HepG2 (cell line): ENCODE measurements at regions not wholly inside any gene's neighbourhood (a gene's known extent, or its start where the extent isn't known, plus 50 kb on each side); places are given as distances from the start of the nearest gene placed in this dataset.

ENCODE experiments used
- ADNP ChIP-seq: sonication (generic); formaldehyde crosslinking; IDR thresholded peaks from 2 replicates; pipeline ENCODE4 v1.4.0; 2020; ENCODE audit warnings: missing genetic modification reagents
- ESRRA ChIP-seq: sonication (generic); formaldehyde crosslinking; IDR thresholded peaks from 2 replicates; pipeline ENCODE4 v1.5.1; 2020; ENCODE audit warnings: mild to moderate bottlenecking, low read depth, missing genetic modification reagents
- FOXA3 ChIP-seq: IDR thresholded peaks from 2 replicates; pipeline ENCODE4 v1.6.1; 2016; ENCODE audit warnings: missing genetic modification reagents, missing compliant biosample characterization
- FOXJ3 ChIP-seq: sonication (generic); formaldehyde crosslinking; IDR thresholded peaks from 2 replicates; pipeline ENCODE4 v1.4.0; 2020; ENCODE audit warnings: missing genetic modification reagents, mild to moderate bottlenecking, borderline replicate concordance
- FOXM1 ChIP-seq: sonication (generic); formaldehyde crosslinking; IDR thresholded peaks from 2 replicates; pipeline ENCODE4 v1.5.0; 2020; ENCODE audit warnings: missing genetic modification reagents
- HMG20B ChIP-seq: conservative IDR thresholded peaks from 2 replicates; pipeline ENCODE4 v1.6.1; 2016; ENCODE audit warnings: missing genetic modification reagents, missing compliant biosample characterization
- ISX ChIP-seq: sonication (generic); formaldehyde crosslinking; conservative IDR thresholded peaks from 2 replicates; pipeline ENCODE4 v1.5.0; 2020; ENCODE audit warnings: missing genetic modification reagents
- KAT7 ChIP-seq: IDR thresholded peaks from 2 replicates; pipeline ENCODE4 v1.6.1; 2018; ENCODE audit warnings: borderline replicate concordance, missing compliant biosample characterization
- KDM1A ChIP-seq: IDR thresholded peaks from 2 replicates; pipeline ENCODE4 v1.6.1; 2016; ENCODE audit warnings: missing compliant biosample characterization
- KDM4B ChIP-seq: sonication (generic); formaldehyde crosslinking; IDR thresholded peaks from 2 replicates; pipeline ENCODE4 v1.4.0; 2020; ENCODE audit warnings: missing genetic modification reagents
- KLF16 ChIP-seq, 2 experiments: sonication (generic) in 1 of 2; formaldehyde crosslinking in 1 of 2; IDR thresholded peaks; 2 replicates each; pipeline versions ENCODE4 v1.6.1 to v1.8.0; 2016 to 2023; ENCODE audit warnings: missing genetic modification reagents in 2 of 2, missing compliant biosample characterization in 1 of 2
- NCOA5 ChIP-seq: sonication (generic); formaldehyde crosslinking; IDR thresholded peaks from 2 replicates; pipeline ENCODE4 v1.4.0; 2020; ENCODE audit warnings: missing genetic modification reagents
- PITX1 ChIP-seq: sonication (generic); formaldehyde crosslinking; IDR thresholded peaks from 2 replicates; pipeline ENCODE4 v1.5.1; 2020; ENCODE audit warnings: mild to moderate bottlenecking, missing genetic modification reagents
- POLR2AphosphoS2 ChIP-seq: IDR thresholded peaks from 2 replicates; pipeline ENCODE4 v1.6.1; 2011; ENCODE audit warnings: low read depth, low read length, improper control_type of control experiment
- RCOR2 ChIP-seq: IDR thresholded peaks from 2 replicates; pipeline ENCODE4 v1.6.1; 2016; ENCODE audit warnings: missing biosample characterization, missing genetic modification reagents
- RNF2 ChIP-seq: fragments of 450-650 bp; conservative IDR thresholded peaks from 2 replicates; pipeline ENCODE4 v1.6.1; 2016; ENCODE audit warnings: low read depth
- SRF ChIP-seq: IDR thresholded peaks from 2 replicates; pipeline ENCODE4 v1.6.1; 2011; ENCODE audit warnings: mild to moderate bottlenecking, low read depth, low read length, moderate library complexity
- ZBTB37 ChIP-seq: sonication (generic); formaldehyde crosslinking; IDR thresholded peaks from 2 replicates; pipeline ENCODE4 v1.4.0; 2020; ENCODE audit warnings: mild to moderate bottlenecking, missing genetic modification reagents
- ZFX ChIP-seq: sonication (generic); formaldehyde crosslinking; IDR thresholded peaks from 2 replicates; pipeline ENCODE4 v1.4.0; 2020; ENCODE audit warnings: mild to moderate bottlenecking, low read depth, missing genetic modification reagents, moderate library complexity
- ZMAT3 ChIP-seq: sonication (generic); formaldehyde crosslinking; conservative IDR thresholded peaks from 2 replicates; pipeline ENCODE4 v1.7.0; 2021; ENCODE audit warnings: missing genetic modification reagents
- ZNF430 ChIP-seq: sonication (generic); formaldehyde crosslinking; IDR thresholded peaks from 2 replicates; pipeline ENCODE4 v1.9.0; 2021; ENCODE audit warnings: mild to moderate bottlenecking, missing genetic modification reagents
- ZNF460 ChIP-seq: sonication (generic); formaldehyde crosslinking; IDR thresholded peaks from 2 replicates; pipeline ENCODE4 v1.5.1; 2020; ENCODE audit warnings: missing genetic modification reagents, mild to moderate bottlenecking, borderline replicate concordance
- ZNF678 ChIP-seq: sonication (generic); formaldehyde crosslinking; IDR thresholded peaks from 2 replicates; pipeline ENCODE4 v1.4.0; 2020; ENCODE audit warnings: mild to moderate bottlenecking, missing genetic modification reagents
- TF ChIP-seq, protein P1 (sequence below): sonication (generic); formaldehyde crosslinking; IDR thresholded peaks from 2 replicates; pipeline ENCODE4 v1.9.0; 2021; ENCODE audit warnings: mild to moderate bottlenecking, missing genetic modification reagents

DNA sequence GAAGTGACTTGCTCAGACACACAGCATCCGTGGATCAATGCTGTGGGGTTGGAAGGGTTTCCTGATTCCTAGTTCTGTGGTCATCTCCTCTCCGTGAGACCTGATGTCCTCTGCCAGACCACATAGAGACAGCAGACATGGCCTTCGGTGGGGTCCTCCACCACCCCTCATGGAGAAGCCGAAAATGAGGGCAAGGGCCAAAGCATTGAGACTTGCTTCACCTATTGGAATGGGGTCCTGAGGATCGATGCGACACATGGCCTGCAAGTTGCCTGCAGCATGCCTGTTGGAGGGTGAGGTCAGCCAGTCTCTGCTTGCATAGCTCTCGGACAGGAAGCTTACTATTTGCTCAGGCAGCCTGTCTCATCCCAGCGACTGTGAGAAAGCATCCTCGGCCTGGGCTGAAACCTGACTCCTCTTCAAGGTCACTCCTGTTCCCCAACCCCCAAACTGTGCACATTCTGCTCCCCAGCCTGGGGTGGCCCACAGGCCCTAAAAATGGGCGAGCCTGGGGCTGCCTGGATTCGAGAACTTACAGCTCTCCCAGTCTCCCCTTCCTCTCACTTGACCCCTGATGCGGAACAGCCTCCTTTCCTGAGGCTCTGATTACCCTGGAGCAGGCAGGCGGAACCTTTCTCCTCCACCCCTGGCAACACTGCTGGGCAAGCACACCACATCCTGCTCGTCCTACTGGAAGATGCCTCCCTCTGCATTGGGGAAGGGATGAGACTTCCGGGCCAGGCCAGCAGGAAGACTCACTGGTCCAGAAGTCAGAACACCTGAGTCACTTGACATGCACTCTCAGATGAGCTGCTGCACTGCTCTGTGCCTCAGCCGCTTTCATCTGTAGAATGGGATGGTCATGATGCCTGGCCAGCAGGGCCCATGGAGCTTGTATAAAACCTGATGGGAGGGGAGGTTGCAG lies 186.9 kb downstream of the RGS3 start (continued):
- TF ChIP-seq PITX1 (peak; percentile 81), KDM1A (CRISPR knock-in tag) (peak; percentile 6; the same call in 1 of the 2 replicates), SRF (peak; percentile 19; the same call in 1 of the 2 replicates), RCOR2 (CRISPR knock-in tag) (peak; percentile 67), KLF16 (CRISPR knock-in tag; IDR thresholded peaks at IDR 0.05) (peak in 1 of 2 experiments; percentile 71; a peak in 1 of 4 replicates), ZNF430 (CRISPR knock-in tag) (peak; percentile 47; the same call in 1 of the 2 replicates), ZNF678 (CRISPR knock-in tag) (no peak), FOXA3 (CRISPR knock-in tag) (peak; percentile 68), POLR2AphosphoS2 (no peak), FOXJ3 (CRISPR knock-in tag) (peak; percentile 69; the same call in 1 of the 2 replicates), ESRRA (CRISPR knock-in tag) (peak; percentile 82), ZFX (CRISPR knock-in tag) (peak; percentile 83), FOXM1 (CRISPR knock-in tag) (0 out of 2 replicates have a peak, but pooled peaks have one; percentile 28), ZBTB37 (CRISPR knock-in tag) (no peak), ZNF460 (CRISPR knock-in tag) (peak; percentile 29; the same call in 1 of the 2 replicates), ADNP (CRISPR knock-in tag) (peak; percentile 58; the same call in 1 of the 2 replicates), RNF2 (0 out of 2 replicates have a peak, but pooled peaks have one; percentile 50), ISX (CRISPR knock-in tag) (no peak), NCOA5 (CRISPR knock-in tag) (no peak), KAT7 (no peak), ZMAT3 (CRISPR knock-in tag) (0 out of 2 replicates have a peak, but pooled peaks have one; percentile 47), KDM4B (peak; percentile 76), HMG20B (no peak)
- TF ChIP-seq, protein P1, sequence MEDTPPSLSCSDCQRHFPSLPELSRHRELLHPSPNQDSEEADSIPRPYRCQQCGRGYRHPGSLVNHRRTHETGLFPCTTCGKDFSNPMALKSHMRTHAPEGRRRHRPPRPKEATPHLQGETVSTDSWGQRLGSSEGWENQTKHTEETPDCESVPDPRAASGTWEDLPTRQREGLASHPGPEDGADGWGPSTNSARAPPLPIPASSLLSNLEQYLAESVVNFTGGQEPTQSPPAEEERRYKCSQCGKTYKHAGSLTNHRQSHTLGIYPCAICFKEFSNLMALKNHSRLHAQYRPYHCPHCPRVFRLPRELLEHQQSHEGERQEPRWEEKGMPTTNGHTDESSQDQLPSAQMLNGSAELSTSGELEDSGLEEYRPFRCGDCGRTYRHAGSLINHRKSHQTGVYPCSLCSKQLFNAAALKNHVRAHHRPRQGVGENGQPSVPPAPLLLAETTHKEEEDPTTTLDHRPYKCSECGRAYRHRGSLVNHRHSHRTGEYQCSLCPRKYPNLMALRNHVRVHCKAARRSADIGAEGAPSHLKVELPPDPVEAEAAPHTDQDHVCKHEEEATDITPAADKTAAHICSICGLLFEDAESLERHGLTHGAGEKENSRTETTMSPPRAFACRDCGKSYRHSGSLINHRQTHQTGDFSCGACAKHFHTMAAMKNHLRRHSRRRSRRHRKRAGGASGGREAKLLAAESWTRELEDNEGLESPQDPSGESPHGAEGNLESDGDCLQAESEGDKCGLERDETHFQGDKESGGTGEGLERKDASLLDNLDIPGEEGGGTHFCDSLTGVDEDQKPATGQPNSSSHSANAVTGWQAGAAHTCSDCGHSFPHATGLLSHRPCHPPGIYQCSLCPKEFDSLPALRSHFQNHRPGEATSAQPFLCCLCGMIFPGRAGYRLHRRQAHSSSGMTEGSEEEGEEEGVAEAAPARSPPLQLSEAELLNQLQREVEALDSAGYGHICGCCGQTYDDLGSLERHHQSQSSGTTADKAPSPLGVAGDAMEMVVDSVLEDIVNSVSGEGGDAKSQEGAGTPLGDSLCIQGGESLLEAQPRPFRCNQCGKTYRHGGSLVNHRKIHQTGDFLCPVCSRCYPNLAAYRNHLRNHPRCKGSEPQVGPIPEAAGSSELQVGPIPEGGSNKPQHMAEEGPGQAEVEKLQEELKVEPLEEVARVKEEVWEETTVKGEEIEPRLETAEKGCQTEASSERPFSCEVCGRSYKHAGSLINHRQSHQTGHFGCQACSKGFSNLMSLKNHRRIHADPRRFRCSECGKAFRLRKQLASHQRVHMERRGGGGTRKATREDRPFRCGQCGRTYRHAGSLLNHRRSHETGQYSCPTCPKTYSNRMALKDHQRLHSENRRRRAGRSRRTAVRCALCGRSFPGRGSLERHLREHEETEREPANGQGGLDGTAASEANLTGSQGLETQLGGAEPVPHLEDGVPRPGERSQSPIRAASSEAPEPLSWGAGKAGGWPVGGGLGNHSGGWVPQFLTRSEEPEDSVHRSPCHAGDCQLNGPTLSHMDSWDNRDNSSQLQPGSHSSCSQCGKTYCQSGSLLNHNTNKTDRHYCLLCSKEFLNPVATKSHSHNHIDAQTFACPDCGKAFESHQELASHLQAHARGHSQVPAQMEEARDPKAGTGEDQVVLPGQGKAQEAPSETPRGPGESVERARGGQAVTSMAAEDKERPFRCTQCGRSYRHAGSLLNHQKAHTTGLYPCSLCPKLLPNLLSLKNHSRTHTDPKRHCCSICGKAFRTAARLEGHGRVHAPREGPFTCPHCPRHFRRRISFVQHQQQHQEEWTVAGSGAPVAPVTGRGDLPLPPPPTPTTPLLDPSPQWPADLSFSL = no peak
